Panc1 (cell line): ENCODE measurements at regions not wholly inside any gene's neighbourhood (a gene's known extent, or its start where the extent isn't known, plus 50 kb on each side); places are given as distances from the start of the nearest gene placed in this dataset.
A peak's percentile ranks its signal among the peaks of the same experiment; 100 is the strongest.

Experiments
- ATAC-seq: fragments of 200-7000 bp; cut with Tn5 transposase; 2 replicates; pipeline ENCODE4 v1.9.1; 2020; ENCODE audit warnings: mild to moderate bottlenecking, moderate library complexity
- BruUV-seq: library from RNA; stranded (reverse); fragments of 400-500 nt; replicated peaks from 2 replicates; lab custom pipeline; 2021; lab: Mats Ljungman, UMichigan
- CTCF ChIA-PET: fragments of 300-600 bp; sonication (Branson Sonifier 250); formaldehyde crosslinking; loops from one replicate; lab custom pipeline; 2022; ENCODE audit warnings: antibody characterized with exemption; lab: Charles Lee
- POLR2A ChIA-PET: fragments of 300-600 bp; sonication (Branson Sonifier 250); formaldehyde crosslinking; loops from one replicate; lab custom pipeline; 2022; ENCODE audit warnings: antibody characterized with exemption; lab: Charles Lee
- DNase-seq: peaks from one replicate; pipeline ENCODE4 v3.0.0-alpha.2; 2010; ENCODE audit warnings: low read depth, low spot score
- H3K27ac ChIP-seq: 2 replicates; pipeline ENCODE4 v1.5.1; 2011; ENCODE audit warnings: mild to moderate bottlenecking, low read length, inconsistent platforms
- H3K27me3 ChIP-seq: fragments of 200-500 bp; sonication (Bioruptor generic); 2 replicates; pipeline ENCODE4 v1.6.0; 2014; ENCODE audit warnings: low read length, inconsistent platforms; ENCODE audit not compliant: control insufficient read depth, insufficient read depth
- H3K36me3 ChIP-seq: fragments of 200-500 bp; sonication (Bioruptor generic); 2 replicates; pipeline ENCODE4 v1.5.1; 2014; ENCODE audit warnings: inconsistent platforms, mild to moderate bottlenecking, low read length, moderate library complexity; ENCODE audit not compliant: control insufficient read depth, insufficient read depth
- H3K4me1 ChIP-seq: 2 replicates; pipeline ENCODE4 v1.5.1; 2011; ENCODE audit warnings: inconsistent platforms, mild to moderate bottlenecking, low read length, moderate library complexity; ENCODE audit not compliant: control insufficient read depth, insufficient read depth
- H3K4me3 ChIP-seq, 2 experiments: 2 replicates each; pipeline ENCODE4 v1.5.1; 2011 to 2012; ENCODE audit warnings: low read depth in 2 of 2, low read length in 2 of 2, mild to moderate bottlenecking in 2 of 2, inconsistent platforms in 1 of 2, moderate library complexity in 1 of 2
- H3K9me3 ChIP-seq: fragments of 200-500 bp; sonication (Bioruptor generic); 2 replicates; pipeline ENCODE4 v1.5.1; 2014; ENCODE audit warnings: low read depth, mild to moderate bottlenecking, inconsistent platforms, low read length, moderate library complexity; ENCODE audit not compliant: control insufficient read depth, insufficient read depth
- POLR2AphosphoS5 ChIP-seq: IDR thresholded peaks from 2 replicates; pipeline ENCODE4 v1.6.1; 2012; ENCODE audit warnings: mild to moderate bottlenecking, low read depth, low read length, moderate library complexity
- REST ChIP-seq, 2 experiments: IDR thresholded peaks; 2 replicates each; pipeline ENCODE4 v1.6.1; 2011 to 2012; ENCODE audit warnings: low read depth in 2 of 2, control low read depth in 1 of 2, low read length in 1 of 2, mild to moderate bottlenecking in 1 of 2, moderate library complexity in 1 of 2; ENCODE audit not compliant: insufficient read depth in 1 of 2
- SIN3A ChIP-seq: IDR thresholded peaks from 2 replicates; pipeline ENCODE4 v1.6.1; 2012; ENCODE audit warnings: low read depth, mild to moderate bottlenecking, low read length, moderate library complexity, borderline replicate concordance; ENCODE audit not compliant: insufficient read depth
- TCF7L2 ChIP-seq: IDR thresholded peaks from 2 replicates; pipeline ENCODE4 v1.6.1; 2011; ENCODE audit warnings: mild to moderate bottlenecking, low read depth, low read length, inconsistent platforms
- in situ Hi-C: cut with HindIII; loops from 2 replicates; pipeline ENCODE4 v1.10.0; 2016; ENCODE audit warnings: low sequenced_read_pairs, low pct_unique_long_range_greater_than_20kb
- intact Hi-C: fragments of 100-400 bp; cut with micrococcal nuclease; formaldehyde crosslinking; loops from one replicate; pipeline ENCODE4 v1.10.0; 2022; ENCODE audit not compliant: unreplicated experiment
- TF ChIP-seq, protein P1 (sequence below): fragments of 450-650 bp; IDR thresholded peaks from 2 replicates; pipeline ENCODE4 v1.5.1; 2017; ENCODE audit warnings: mild to moderate bottlenecking

GRCh38 chr7:41035794-41036193 lies 667.1 kb downstream of the INHBA start:
- H3K27me3 ChIP-seq, result no peaks in the 10 kb centered on the region
- no peak overlapping the region for H3K4me3 ChIP-seq
- intact Hi-C loops (no loop called here), in situ Hi-C loops (no loop called here)
- H3K4me1 ChIP-seq, result no peaks in the 10 kb centered on the region
- no peaks in the 10 kb centered on the region for H3K9me3 ChIP-seq
- DNase-seq (no peak), ATAC-seq (0 out of 2 replicates have a peak, but pooled peaks have one; percentile 30)
- POLR2A ChIA-PET, result no interaction called here
- H3K27ac ChIP-seq, result no peak overlapping the region
- CTCF ChIA-PET, result no interaction called here
- H3K36me3 ChIP-seq, result no peaks in the 10 kb centered on the region
- TF ChIP-seq REST (IDR thresholded peaks at IDR 0.05; ENCODE audit: insufficient read depth in 1 of 2, low read depth in 2 of 2, low read length in 1 of 2), result no peak
- no peak for TF ChIP-seq POLR2AphosphoS5
- TF ChIP-seq, protein P1, sequence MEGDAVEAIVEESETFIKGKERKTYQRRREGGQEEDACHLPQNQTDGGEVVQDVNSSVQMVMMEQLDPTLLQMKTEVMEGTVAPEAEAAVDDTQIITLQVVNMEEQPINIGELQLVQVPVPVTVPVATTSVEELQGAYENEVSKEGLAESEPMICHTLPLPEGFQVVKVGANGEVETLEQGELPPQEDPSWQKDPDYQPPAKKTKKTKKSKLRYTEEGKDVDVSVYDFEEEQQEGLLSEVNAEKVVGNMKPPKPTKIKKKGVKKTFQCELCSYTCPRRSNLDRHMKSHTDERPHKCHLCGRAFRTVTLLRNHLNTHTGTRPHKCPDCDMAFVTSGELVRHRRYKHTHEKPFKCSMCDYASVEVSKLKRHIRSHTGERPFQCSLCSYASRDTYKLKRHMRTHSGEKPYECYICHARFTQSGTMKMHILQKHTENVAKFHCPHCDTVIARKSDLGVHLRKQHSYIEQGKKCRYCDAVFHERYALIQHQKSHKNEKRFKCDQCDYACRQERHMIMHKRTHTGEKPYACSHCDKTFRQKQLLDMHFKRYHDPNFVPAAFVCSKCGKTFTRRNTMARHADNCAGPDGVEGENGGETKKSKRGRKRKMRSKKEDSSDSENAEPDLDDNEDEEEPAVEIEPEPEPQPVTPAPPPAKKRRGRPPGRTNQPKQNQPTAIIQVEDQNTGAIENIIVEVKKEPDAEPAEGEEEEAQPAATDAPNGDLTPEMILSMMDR, result no peak
- no peak for TF ChIP-seq TCF7L2
- TF ChIP-seq SIN3A, result no peak
- no TSS peak for BruUV-seq

- no peaks in the 10 kb centered on the region for H3K27me3 ChIP-seq
- H3K9me3 ChIP-seq, result no peaks in the 10 kb centered on the region
- CTCF ChIA-PET, result no interaction called here
- TF ChIP-seq POLR2AphosphoS5 (no peak), TCF7L2 (no peak), SIN3A (no peak), REST (IDR thresholded peaks at IDR 0.05; ENCODE audit: insufficient read depth in 1 of 2, low read depth in 2 of 2, low read length in 1 of 2) (no peak)
- TF ChIP-seq, protein P1, result no peak
- intact Hi-C loops (no loop called here), in situ Hi-C loops (no loop called here)
- ATAC-seq, result no peak
- H3K4me1 ChIP-seq, result no peaks in the 10 kb centered on the region
- H3K36me3 ChIP-seq, result no peaks in the 10 kb centered on the region
- no TSS peak for BruUV-seq
- DNase-seq, result no peak
- no peak overlapping the region for H3K4me3 ChIP-seq
- POLR2A ChIA-PET, result no interaction called here
- H3K27ac ChIP-seq, result no peak overlapping the region
These were observed 669.4 kb downstream of the INHBA start for GRCh38 chr7:41033500-41033899.
